Small intestine (tissue), 7 donors: ENCODE measurements at regions not wholly inside any gene's neighbourhood (a gene's known extent, or its start where the extent isn't known, plus 50 kb on each side); places are given as distances from the start of the nearest gene placed in this dataset.
"Not testable (repeated sequence)": the region's sequence is repeated elsewhere in the genome, so short reads cannot be mapped to it uniquely, and the experiment has no call there.

ENCODE experiments used
- DNase-seq, 2 donors: peaks; one replicate each; pipeline versions ENCODE4 v3.0.0 to v3.0.0-alpha.2; 2013
- FAIRE-seq: peaks from 2 replicates; lab custom pipeline; 2012; peaks lifted over from hg19 to GRCh38; lab: Jason Lieb, UNC
- H3K27ac ChIP-seq, 3 donors: one replicate each; pipeline ENCODE4 v1.5.1; 2013; ENCODE audit warnings: low read length in 2 of 3, mild to moderate bottlenecking in 2 of 3, control low read depth in 1 of 3, inconsistent platforms in 1 of 3, low read depth in 1 of 3, moderate library complexity in 1 of 3
- H3K27me3 ChIP-seq, 3 donors: one replicate each; pipeline ENCODE4 v1.6.1; 2013; ENCODE audit warnings: low read length in 3 of 3, inconsistent platforms in 1 of 3; ENCODE audit not compliant: control insufficient read depth in 3 of 3, insufficient read depth in 3 of 3
- H3K36me3 ChIP-seq, 3 donors: one replicate each; pipeline ENCODE4 v1.6.1; 2013; ENCODE audit warnings: low read length in 3 of 3, inconsistent platforms in 1 of 3, low read depth in 1 of 3, mild to moderate bottlenecking in 1 of 3, moderate library complexity in 1 of 3; ENCODE audit not compliant: control insufficient read depth in 3 of 3, insufficient read depth in 2 of 3
- H3K4me1 ChIP-seq, 3 donors: one replicate each; pipeline ENCODE4 v1.6.1; 2013; ENCODE audit warnings: low read length in 2 of 3, inconsistent platforms in 1 of 3, low read depth in 1 of 3, mild to moderate bottlenecking in 1 of 3, moderate library complexity in 1 of 3; ENCODE audit not compliant: control insufficient read depth in 3 of 3, insufficient read depth in 2 of 3
- H3K4me3 ChIP-seq, 3 donors: one replicate each; pipeline ENCODE4 v1.5.1; 2013; ENCODE audit warnings: low read length in 3 of 3, control low read depth in 1 of 3, inconsistent platforms in 1 of 3, low read depth in 1 of 3, mild to moderate bottlenecking in 1 of 3, moderate library complexity in 1 of 3
- H3K9me3 ChIP-seq, 2 donors: one replicate each; pipeline ENCODE4 v1.6.1; 2013; ENCODE audit warnings: low read depth in 1 of 2, low read length in 1 of 2; ENCODE audit not compliant: control insufficient read depth in 2 of 2, insufficient read depth in 1 of 2
- WGBS, 3 donors: extraction: QIAGEN DNeasy Blood & Tissue Kit; methylation state at CpG; one replicate each; pipeline ENCODE4 v1.1.7; 2013; 5-methylcytosine and 5-hydroxymethylcytosine counted together
- donor health status: healthy with polysubstance abuse.
- donor health status: control.
- donor health status: control.
- donor health status: Bipolar disorder and iron deficiency.
- donor health status: healthy.

GRCh38 chr4:188332265-188332664 lies 193.0 kb downstream of the TRIML1 start:
- peaks cover 0 to 3% of the 10 kb centered on the region in 2 donors for H3K9me3 ChIP-seq
- no peaks in the 10 kb centered on the region for H3K36me3 ChIP-seq
- no peaks in the 10 kb centered on the region for H3K27me3 ChIP-seq
- no peak overlapping the region for H3K27ac ChIP-seq
- DNase-seq: peak in 1 of 2 donors; percentile 3
- no peak for FAIRE-seq
- WGBS, 3 donors: 55 to 86% (median 70%) methylated on average over 2 of the region's 2 CpGs
- H3K4me1 ChIP-seq: peaks cover 0 to 6% (median 0%) of the 10 kb centered on the region in 3 donors
- H3K4me3 ChIP-seq: no peak overlapping the region

- Histone ChIP-seq H3K27ac (no peak overlapping the region), H3K27me3 (no peaks in the 10 kb centered on the region), H3K36me3 (no peaks in the 10 kb centered on the region), H3K9me3 (no peaks in the 10 kb centered on the region), H3K4me3 (no peak overlapping the region), H3K4me1 (no peaks in the 10 kb centered on the region)
- no peak for DNase-seq
- FAIRE-seq: no peak
- WGBS, 3 donors: 92 to 96% (median 95%) methylated on average over 23 of the region's 23 CpGs
These were observed 197.7 kb downstream of the TRIML1 start for GRCh38 chr4:188336891-188337290.

- H3K4me3 ChIP-seq: no peak overlapping the region
- H3K27ac ChIP-seq: no peak overlapping the region
- no peaks in the 10 kb centered on the region for H3K9me3 ChIP-seq
- H3K27me3 ChIP-seq: no peaks in the 10 kb centered on the region
- no peaks in the 10 kb centered on the region for H3K4me1 ChIP-seq
- no peak for DNase-seq
- no peak for FAIRE-seq
- no peaks in the 10 kb centered on the region for H3K36me3 ChIP-seq
- 86 to 91% (median 89%) methylated on average over 7 of the region's 7 CpGs for WGBS, 3 donors
These were observed 202.2 kb downstream of the TRIML1 start for GRCh38 chr4:188341428-188341827.

- Histone ChIP-seq H3K27ac (no peak overlapping the region), H3K4me1 (no peaks in the 10 kb centered on the region), H3K36me3 (no peaks in the 10 kb centered on the region), H3K9me3 (no peaks in the 10 kb centered on the region), H3K4me3 (no peak overlapping the region), H3K27me3 (no peaks in the 10 kb centered on the region)
- DNase-seq (no peak), FAIRE-seq (no peak)
- 73 to 79% (median 79%) methylated on average over 9 of the region's 9 CpGs for WGBS, 3 donors
These were observed 207.0 kb downstream of the TRIML1 start for GRCh38 chr4:188346171-188346809.

GRCh38 chr4:188347339-188347738 lies 208.1 kb downstream of the TRIML1 start:
- Histone ChIP-seq H3K9me3 (no peaks in the 10 kb centered on the region), H3K27ac (no peak overlapping the region), H3K4me1 (no peaks in the 10 kb centered on the region), H3K4me3 (no peak overlapping the region), H3K36me3 (no peaks in the 10 kb centered on the region), H3K27me3 (no peaks in the 10 kb centered on the region)
- WGBS, 3 donors: 63 to 74% (median 64%) methylated on average over 4 of the region's 4 CpGs
- FAIRE-seq (no peak), DNase-seq (no peak)

- 90 to 92% (median 92%) methylated on average over 10 of the region's 10 CpGs for WGBS, 3 donors
- H3K27ac ChIP-seq, FAIRE-seq, H3K4me1 ChIP-seq, H3K4me3 ChIP-seq, H3K27me3 ChIP-seq, H3K36me3 ChIP-seq, H3K9me3 ChIP-seq, DNase-seq: not testable (repeated sequence)
These were observed 210.3 kb downstream of the TRIML1 start for GRCh38 chr4:188349569-188349968.

- H3K4me1 ChIP-seq: no peaks in the 10 kb centered on the region
- no peaks in the 10 kb centered on the region for H3K9me3 ChIP-seq
- no peak for DNase-seq
- H3K27me3 ChIP-seq: no peaks in the 10 kb centered on the region
- no peaks in the 10 kb centered on the region for H3K36me3 ChIP-seq
- no peak overlapping the region for H3K27ac ChIP-seq
- no peak overlapping the region for H3K4me3 ChIP-seq
- no peak for FAIRE-seq
- 76 to 85% (median 78%) methylated on average over 1 of the region's 1 CpG for WGBS, 3 donors
These were observed 224.0 kb downstream of the TRIML1 start for GRCh38 chr4:188363196-188363595.

- H3K27me3 ChIP-seq: no peaks in the 10 kb centered on the region
- 55 to 62% (median 56%) methylated on average over 3 of the region's 3 CpGs for WGBS, 3 donors
- FAIRE-seq: no peak
- DNase-seq: no peak
- H3K9me3 ChIP-seq: peaks cover 0 to 1% of the 10 kb centered on the region in 2 donors
- no peaks in the 10 kb centered on the region for H3K4me1 ChIP-seq
- no peak overlapping the region for H3K4me3 ChIP-seq
- H3K27ac ChIP-seq: no peak overlapping the region
- no peaks in the 10 kb centered on the region for H3K36me3 ChIP-seq
These were observed 231.5 kb downstream of the TRIML1 start for GRCh38 chr4:188370777-188371176.

- no peak for DNase-seq
- FAIRE-seq: no peak
- no peaks in the 10 kb centered on the region for H3K4me1 ChIP-seq
- peaks cover 0 to 10% of the 10 kb centered on the region in 2 donors for H3K9me3 ChIP-seq
- WGBS, 3 donors: 67 to 70% (median 70%) methylated on average over 1 of the region's 1 CpG
- no peak overlapping the region for H3K27ac ChIP-seq
- no peak overlapping the region for H3K4me3 ChIP-seq
- H3K36me3 ChIP-seq: no peaks in the 10 kb centered on the region
- H3K27me3 ChIP-seq: no peaks in the 10 kb centered on the region
These were observed 232.8 kb downstream of the TRIML1 start for GRCh38 chr4:188372058-188372457.
